ENCODE measurements at regions not wholly inside any gene's neighbourhood (a gene's known extent, or its start where the extent isn't known, plus 50 kb on each side); places are given as distances from the start of the nearest gene placed in this dataset.

DNA sequence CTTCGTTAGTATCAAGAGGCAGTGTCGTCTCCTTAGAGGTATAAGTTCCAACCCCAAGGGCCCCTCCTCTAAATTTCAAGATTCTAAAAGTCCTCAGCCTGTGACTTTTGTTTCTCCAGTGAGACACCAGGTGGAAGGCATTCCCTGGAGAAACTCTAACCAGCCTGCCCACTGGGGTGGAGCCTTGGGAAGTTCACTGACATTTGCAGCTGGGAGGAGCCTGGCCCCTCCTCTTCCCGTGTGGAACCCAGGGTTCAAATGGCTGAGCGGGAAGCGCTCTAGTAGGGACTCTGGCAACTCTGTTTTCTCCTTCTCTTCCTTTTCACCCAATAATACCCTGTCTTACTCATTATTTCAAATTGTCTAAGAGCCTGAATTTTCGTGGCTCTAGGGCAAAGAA is 325.0 kb downstream of the TLL1 start:
- Histone ChIP-seq H3K27me3 (ENCODE audit: insufficient read depth, low read length) (no peaks in the 10 kb centered on the region), H3K9me3 (ENCODE audit: control insufficient read depth in 1 of 2, insufficient read depth in 1 of 2, low read depth in 1 of 2, low read length in 2 of 2) (no peaks in the 10 kb centered on the region), H4K20me1 (ENCODE audit: insufficient read depth) (no peaks in the 10 kb centered on the region), H3K4me2 (ENCODE audit: low read length) (no peak overlapping the region), H3K9ac (ENCODE audit: low read length) (no peak overlapping the region), H3K9me2 (ENCODE audit: insufficient read depth) (no peaks in the 10 kb centered on the region), H3K4me1 (ENCODE audit: control insufficient read depth in 1 of 2, insufficient read depth in 2 of 2, low read length in 2 of 2) (no peaks in the 10 kb centered on the region), H2AFZ (ENCODE audit: low read depth, low read length, poor library complexity, severe bottlenecking) (no peak overlapping the region), H3K4me3 (replicated peaks in 1 of 2; ENCODE audit: low read depth in 1 of 2, low read length in 2 of 2) (no peak overlapping the region), H3K79me2 (ENCODE audit: insufficient read depth, low read length) (no peaks in the 10 kb centered on the region), H3K27ac (ENCODE audit: low read depth, low read length) (no peak overlapping the region), H3K36me3 (ENCODE audit: control insufficient read depth in 1 of 2, insufficient read depth in 2 of 2, low read length in 2 of 2) (no peaks in the 10 kb centered on the region)
- DNase-seq (ENCODE audit: low read depth, low spot score) (no peak), ATAC-seq (no peak)
- RAD21 ChIA-PET (ENCODE audit: low non-redundant PET in 1 of 2, low total read pairs in 2 of 2, uncharacterized antibody in 2 of 2, unreplicated experiment in 2 of 2) = no interaction called here
- intact Hi-C loops (cut with micrococcal nuclease) = no loop called here
- BruUV-seq (replicated peaks) = no TSS peak
- POLR2A ChIA-PET = no interaction called here
- CTCF ChIA-PET = no interaction called here
- no peak for TF ChIP-seq SRF (IDR thresholded peaks at IDR 0.05; ENCODE audit: low read depth)
- TF ChIP-seq SIN3A (IDR thresholded peaks at IDR 0.05; ENCODE audit: low read depth) = no peak
- TF ChIP-seq RAD21 (IDR thresholded peaks at IDR 0.05; ENCODE audit: low read depth) = no peak
- TF ChIP-seq ZFX (IDR thresholded peaks at IDR 0.05) = no peak
- no peak for TF ChIP-seq ELF1 (IDR thresholded peaks at IDR 0.05; ENCODE audit: borderline replicate concordance, low read depth)
- TF ChIP-seq ZNF274 (IDR thresholded peaks at IDR 0.05; ENCODE audit: low read depth, low read length) = no peak
- TF ChIP-seq YY1 (IDR thresholded peaks at IDR 0.05; ENCODE audit: extremely low read depth, insufficient replicate concordance, low read depth, low read length) = no peak
- TF ChIP-seq CEBPB (IDR thresholded peaks at IDR 0.05; ENCODE audit: low read depth) = no peak
- no peak for TF ChIP-seq POLR2A (IDR thresholded peaks at IDR 0.05; ENCODE audit: borderline replicate concordance, extremely low read depth, insufficient read depth, insufficient read length)
- TF ChIP-seq POLR2AphosphoS5 (IDR thresholded peaks at IDR 0.05; ENCODE audit: low read depth, low read length) = no peak
- TF ChIP-seq, protein P1, sequence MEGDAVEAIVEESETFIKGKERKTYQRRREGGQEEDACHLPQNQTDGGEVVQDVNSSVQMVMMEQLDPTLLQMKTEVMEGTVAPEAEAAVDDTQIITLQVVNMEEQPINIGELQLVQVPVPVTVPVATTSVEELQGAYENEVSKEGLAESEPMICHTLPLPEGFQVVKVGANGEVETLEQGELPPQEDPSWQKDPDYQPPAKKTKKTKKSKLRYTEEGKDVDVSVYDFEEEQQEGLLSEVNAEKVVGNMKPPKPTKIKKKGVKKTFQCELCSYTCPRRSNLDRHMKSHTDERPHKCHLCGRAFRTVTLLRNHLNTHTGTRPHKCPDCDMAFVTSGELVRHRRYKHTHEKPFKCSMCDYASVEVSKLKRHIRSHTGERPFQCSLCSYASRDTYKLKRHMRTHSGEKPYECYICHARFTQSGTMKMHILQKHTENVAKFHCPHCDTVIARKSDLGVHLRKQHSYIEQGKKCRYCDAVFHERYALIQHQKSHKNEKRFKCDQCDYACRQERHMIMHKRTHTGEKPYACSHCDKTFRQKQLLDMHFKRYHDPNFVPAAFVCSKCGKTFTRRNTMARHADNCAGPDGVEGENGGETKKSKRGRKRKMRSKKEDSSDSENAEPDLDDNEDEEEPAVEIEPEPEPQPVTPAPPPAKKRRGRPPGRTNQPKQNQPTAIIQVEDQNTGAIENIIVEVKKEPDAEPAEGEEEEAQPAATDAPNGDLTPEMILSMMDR (IDR thresholded peaks at IDR 0.05 in 2 of 3, conservative IDR thresholded peaks at IDR 0.05 in 1 of 3; ENCODE audit: borderline replicate concordance in 1 of 3, insufficient read depth in 1 of 3, low read depth in 2 of 3, low read length in 2 of 3) = no peak
- TF ChIP-seq FOSL1 (IDR thresholded peaks at IDR 0.05; ENCODE audit: low read depth) = no peak
- TF ChIP-seq, protein P2, sequence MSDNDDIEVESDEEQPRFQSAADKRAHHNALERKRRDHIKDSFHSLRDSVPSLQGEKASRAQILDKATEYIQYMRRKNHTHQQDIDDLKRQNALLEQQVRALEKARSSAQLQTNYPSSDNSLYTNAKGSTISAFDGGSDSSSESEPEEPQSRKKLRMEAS (IDR thresholded peaks at IDR 0.05) = no peak
- no peak for TF ChIP-seq CBX3 (IDR thresholded peaks at IDR 0.05; ENCODE audit: low read depth)
- no peak for TF ChIP-seq EZH2 (IDR thresholded peaks at IDR 0.05)
- TF ChIP-seq SP1 (IDR thresholded peaks at IDR 0.05; ENCODE audit: low read depth) = no peak

Measured in HCT116 (cell line).